Coronary artery (tissue), 2 donors: ENCODE measurements at regions not wholly inside any gene's neighbourhood (a gene's known extent, or its start where the extent isn't known, plus 50 kb on each side); places are given as distances from the start of the nearest gene placed in this dataset.

Experiments used
- DNase-seq: peaks from one replicate; pipeline ENCODE4 v3.0.0-alpha.2; 2017; ENCODE audit warnings: low spot score
- H3K27ac ChIP-seq, 2 donors: fragments of 200-600 bp; sonication (generic); one replicate each; pipeline ENCODE4 v1.5.1; 2016 to 2019
- H3K4me3 ChIP-seq: fragments of 200-600 bp; sonication (generic); 2 replicates; pipeline ENCODE4 v1.5.1; 2016; ENCODE audit warnings: mild to moderate bottlenecking, moderate library complexity
- TF ChIP-seq, protein P1 (sequence below): fragments of 200-600 bp; sonication (generic); IDR thresholded peaks from one replicate; pipeline ENCODE4 v1.5.1; 2019; ENCODE audit warnings: antibody characterized with exemption

DNA sequence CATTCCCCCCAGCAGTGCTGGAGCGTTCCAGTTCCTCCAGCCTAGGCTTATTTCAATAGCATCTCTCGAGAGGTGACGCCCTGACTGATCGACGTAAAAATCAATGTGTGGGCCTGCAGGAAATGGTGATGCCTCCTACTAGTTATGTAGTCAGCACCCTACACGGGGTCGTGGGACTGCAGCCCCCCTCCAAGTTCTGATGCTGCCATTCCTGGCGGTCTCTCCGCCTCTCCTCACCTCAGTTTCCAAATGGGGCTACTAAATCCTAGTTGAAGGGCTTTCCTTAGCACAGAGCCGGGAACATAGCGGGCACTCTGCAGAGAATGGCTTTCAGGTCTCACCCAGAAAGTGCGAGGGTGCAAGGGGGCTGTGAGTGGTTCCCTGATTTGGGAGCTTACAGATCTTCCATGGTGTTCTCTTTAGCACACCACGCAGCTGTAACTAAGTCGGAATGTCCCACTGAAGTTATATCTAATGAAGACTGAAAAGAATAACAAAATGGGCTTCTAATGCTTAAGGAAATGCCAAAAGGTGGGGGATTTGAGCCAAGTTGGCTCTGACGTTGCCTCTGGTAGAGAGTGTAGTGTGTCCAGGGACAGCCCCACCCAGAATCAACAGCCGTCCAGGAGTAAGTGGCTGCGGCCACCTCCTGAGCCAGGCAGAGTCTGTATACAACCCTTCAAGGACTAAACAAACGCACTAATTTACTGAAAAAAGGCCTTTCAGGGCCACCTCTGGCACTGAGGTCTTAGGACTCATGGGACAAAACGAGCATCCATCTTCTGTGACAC, 299.7 kb upstream of the FOXF1 start:
- TF ChIP-seq, protein P1, sequence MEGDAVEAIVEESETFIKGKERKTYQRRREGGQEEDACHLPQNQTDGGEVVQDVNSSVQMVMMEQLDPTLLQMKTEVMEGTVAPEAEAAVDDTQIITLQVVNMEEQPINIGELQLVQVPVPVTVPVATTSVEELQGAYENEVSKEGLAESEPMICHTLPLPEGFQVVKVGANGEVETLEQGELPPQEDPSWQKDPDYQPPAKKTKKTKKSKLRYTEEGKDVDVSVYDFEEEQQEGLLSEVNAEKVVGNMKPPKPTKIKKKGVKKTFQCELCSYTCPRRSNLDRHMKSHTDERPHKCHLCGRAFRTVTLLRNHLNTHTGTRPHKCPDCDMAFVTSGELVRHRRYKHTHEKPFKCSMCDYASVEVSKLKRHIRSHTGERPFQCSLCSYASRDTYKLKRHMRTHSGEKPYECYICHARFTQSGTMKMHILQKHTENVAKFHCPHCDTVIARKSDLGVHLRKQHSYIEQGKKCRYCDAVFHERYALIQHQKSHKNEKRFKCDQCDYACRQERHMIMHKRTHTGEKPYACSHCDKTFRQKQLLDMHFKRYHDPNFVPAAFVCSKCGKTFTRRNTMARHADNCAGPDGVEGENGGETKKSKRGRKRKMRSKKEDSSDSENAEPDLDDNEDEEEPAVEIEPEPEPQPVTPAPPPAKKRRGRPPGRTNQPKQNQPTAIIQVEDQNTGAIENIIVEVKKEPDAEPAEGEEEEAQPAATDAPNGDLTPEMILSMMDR: no peak
- no peak overlapping the region for H3K27ac ChIP-seq
- DNase-seq: no peak
- H3K4me3 ChIP-seq: no peak overlapping the region

DNA sequence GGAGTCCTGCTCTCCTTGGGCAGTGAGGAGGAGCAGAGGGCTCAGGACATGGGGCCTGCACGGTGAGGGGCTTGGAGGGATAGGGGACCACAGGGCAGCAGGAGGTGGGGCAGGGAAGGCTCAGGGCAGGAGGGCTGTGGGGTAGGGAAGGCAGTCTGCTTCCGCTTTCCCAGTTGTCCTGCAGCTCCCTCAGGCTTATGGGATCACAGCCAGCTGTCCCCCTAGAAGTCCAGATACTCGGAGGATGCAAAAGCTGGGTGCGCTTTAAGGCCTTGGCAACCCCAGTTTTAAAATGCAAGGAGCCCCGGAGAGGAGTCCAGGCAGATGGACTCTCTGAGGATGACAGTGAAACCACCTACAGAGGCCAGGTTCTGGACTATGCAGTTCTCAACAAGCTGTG, 299.1 kb upstream of the FOXF1 start:
- Histone ChIP-seq H3K27ac (no peak overlapping the region), H3K4me3 (no peak overlapping the region)
- DNase-seq: no peak
- TF ChIP-seq, protein P1: no peak

DNA sequence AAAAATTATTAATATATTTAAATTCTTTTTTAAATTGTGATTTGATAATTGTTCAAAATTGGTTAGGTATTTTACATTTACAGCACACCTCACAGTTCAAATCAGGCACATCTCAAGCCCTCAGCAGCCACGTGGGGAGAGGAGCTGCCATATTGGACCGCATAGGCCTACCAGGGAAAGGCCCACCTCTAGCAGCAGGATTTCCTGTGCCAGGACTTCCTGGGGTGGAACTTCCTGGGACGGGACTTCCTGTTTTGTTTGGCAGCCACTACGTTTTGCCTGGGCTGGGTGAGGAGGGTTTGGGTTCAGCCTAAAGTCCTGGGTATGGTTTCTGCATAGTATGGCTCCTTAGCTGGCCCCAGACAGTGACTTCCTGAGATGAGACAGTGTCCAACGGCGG, 298.5 kb upstream of the FOXF1 start:
- H3K4me3 ChIP-seq: no peak overlapping the region
- no peak for DNase-seq
- TF ChIP-seq, protein P1: no peak

DNA sequence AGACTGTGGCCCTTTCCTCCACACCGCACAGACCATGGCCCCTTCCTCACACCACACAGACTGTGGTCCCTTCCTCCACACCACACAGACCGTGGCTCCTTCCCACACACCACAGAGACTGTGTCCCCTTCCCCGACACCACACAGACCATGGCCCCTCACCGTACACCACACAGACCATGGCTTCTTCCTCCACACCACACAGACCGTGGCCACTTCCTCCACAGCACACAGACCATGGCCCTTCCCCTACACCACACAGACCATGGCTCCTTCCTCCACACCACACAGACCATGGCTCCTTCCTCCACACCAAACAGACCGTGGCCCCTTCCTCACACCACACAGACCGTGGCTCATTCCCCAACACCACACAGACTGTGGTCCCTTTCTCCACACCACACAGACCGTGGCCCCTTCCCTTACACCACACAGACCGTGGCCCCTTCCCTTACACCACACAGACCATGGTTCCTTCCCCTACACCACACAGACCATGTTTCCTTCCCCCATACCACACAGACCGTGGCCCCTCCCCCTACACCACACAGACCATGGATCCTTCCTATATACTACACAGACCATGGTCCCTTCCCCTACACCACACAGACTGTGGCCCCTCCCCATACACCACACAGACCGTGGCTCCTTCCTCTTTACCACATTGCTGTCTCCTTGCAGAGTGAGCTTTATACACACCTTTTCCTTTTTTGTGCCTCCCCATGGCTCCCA, 297.5 kb upstream of the FOXF1 start:
- H3K27ac ChIP-seq: no peak overlapping the region
- TF ChIP-seq, protein P1: no peak
- DNase-seq: no peak
- H3K4me3 ChIP-seq: no peak overlapping the region

More for the DNA sequence above, 298.5 kb upstream of the FOXF1 start:
- no peak overlapping the region for H3K27ac ChIP-seq

DNA sequence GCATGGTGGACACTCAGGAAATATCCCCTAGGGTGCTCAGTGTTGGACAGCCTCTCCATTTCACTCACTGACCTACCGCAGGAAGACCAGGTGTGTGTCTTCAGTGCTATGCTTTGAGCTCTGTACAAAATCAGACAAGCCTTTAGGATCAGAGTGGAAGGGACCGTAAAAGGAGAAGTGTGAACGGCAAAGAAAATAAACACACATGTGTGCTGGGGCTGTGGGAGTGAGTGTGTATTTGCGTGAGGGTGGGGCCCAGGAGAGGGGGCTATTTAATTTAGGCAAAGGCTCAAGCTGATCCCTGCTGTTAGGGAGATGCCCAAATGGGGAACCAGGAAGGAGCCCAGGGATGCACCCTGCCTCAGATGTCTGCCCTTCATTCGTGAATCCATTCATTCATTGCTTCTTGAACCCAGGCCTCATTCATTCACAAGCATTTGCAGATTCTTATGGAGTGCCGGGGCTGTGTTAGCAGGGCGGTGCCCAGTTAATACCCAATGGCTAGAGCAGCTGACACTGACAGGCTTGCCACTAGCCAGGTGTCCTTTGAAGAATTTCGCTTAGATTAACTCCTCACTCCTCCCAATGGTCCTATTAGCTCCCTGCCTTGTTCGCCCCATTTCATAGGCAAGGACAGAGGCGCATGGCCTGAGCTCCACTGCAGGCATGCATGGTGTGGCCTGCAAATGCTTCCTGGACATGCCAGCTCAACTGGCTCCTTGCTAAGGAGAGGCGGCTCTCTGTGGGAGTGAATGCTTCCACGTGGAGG, 296.7 kb upstream of the FOXF1 start:
- no peak for DNase-seq
- Histone ChIP-seq H3K4me3 (no peak overlapping the region), H3K27ac (no peak overlapping the region)
- TF ChIP-seq, protein P1: no peak

DNA sequence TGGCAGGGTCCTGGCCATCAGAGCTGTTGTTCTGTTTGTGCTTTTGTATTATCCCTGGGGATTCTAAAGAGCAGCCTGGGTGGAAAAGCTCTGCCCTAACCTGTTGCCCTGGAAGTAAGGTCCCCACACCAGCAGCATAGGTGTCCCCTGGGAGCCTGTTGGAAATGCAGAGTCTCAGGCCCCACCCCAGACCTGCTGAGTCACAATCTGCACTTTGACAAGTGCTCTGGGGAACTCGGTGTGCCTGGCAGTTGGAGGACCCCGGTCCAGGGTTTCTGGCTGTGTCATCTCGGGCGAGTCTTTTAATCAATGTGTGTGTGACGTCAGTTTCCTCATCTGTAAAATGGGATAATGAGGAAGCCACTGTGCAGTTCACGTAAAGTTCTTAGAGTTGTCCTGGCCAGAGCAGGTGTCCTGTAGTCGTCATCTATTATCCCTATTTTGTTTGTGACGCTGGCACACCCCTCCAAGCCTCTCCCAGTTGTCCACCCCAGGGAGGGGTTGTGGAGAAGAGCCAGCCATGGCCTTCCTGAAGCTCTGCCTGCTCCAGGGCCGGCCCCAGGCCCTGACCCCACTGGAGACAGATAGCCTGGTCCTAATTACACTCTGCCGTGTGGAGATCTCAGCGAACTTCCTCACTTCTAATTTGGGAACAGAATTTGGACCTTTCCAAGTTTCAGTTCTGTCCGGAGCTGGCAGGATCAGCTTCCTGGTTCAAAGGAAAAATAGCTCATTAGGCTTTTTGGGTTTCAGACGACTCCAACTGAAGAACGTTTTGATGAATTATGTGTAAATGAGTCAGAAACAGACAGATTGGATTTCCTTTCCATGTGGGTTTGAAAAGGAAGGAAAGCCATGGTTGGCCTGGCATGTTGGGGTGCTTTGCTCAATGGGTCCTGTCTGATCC, 295.7 kb upstream of the FOXF1 start:
- DNase-seq: no peak
- H3K27ac ChIP-seq: peak overlapping the region in 1 of 2 donors; percentile 28
- TF ChIP-seq, protein P1: no peak
- H3K4me3 ChIP-seq: no peak overlapping the region
